AG09319 (cell line): ENCODE measurements at regions not wholly inside any gene's neighbourhood (a gene's known extent, or its start where the extent isn't known, plus 50 kb on each side); places are given as distances from the start of the nearest gene placed in this dataset.

Experiments used
- DNase-seq: peaks from one replicate; pipeline ENCODE4 v3.0.0-alpha.2; 2010; ENCODE audit warnings: low read depth; ENCODE audit errors: extremely low read depth
- CTCF ChIP-seq: IDR thresholded peaks from 2 replicates; pipeline ENCODE4 v1.5.1; 2011; ENCODE audit warnings: low read depth, mild to moderate bottlenecking, inconsistent platforms, low read length, moderate library complexity

- TF ChIP-seq CTCF = no peak
- DNase-seq = no peak
Observed at GRCh38 chr4:131046821-131047220, 1950.9 kb downstream of the C4orf33 start.

DNA sequence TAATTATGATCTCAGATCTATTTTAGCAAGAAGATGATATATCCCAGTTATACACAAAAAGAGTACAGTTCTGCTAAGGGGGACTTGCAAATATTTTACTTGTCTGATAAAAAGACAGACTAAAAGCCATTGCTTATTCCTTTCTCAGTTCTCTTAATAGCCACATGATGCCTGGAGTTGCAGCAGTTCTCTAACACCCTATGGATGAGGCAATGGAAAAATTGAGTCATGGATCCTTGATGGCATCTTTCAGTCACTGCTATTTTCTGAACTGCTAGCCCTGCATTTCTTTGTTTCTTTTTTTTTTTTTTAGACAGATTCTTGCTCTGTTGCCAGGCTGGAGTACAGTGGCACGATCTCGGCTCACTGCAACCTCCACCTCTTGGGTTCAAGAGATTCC is 1956.7 kb downstream of the C4orf33 start:
- no peak for TF ChIP-seq CTCF
- DNase-seq = no peak

DNA sequence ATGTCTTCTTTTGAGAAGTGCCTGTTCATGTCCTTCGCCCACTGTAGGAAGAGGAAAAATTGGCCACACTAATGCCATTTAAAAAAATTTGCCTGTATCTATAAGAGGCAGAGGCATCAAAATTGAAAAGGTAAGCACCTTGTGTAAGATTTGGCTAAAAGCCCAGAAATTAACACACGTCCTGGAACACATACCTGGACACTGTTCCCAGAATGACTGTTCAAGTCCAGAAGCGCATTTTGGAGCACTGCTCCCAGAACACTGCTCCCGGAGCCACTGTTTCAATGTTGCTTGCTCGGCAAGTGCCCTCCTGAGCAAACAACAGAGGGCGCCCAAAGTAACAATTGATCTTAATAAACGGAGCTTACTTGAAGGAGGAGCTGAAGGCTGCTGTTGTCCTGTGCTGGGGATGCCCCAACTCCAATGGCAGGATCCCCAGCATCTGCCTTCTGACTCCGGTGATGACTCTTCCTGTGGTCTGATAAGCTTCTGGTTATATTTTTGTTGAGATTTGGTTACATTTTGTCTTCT is 1958.6 kb downstream of the C4orf33 start:
- no peak for DNase-seq
- no peak for TF ChIP-seq CTCF

DNA sequence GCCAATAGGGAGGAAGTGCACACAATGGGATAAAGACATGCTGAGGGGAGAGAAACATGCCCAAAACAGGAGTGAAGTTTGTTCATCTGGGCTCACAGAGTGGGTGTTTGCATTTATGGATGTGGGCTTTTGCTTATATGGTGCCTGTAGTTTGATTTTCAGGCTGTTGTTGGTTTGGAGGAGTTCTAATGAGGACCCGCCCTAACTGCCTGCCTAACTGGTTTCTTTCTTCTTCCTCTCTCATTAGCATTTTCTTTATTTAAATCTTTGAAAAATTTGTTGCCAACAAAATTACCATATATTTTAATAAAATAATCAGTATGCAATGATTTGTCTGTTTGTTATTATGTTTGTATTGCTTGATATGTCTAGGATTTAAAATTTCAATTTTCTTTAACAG is 1965.8 kb downstream of the C4orf33 start:
- TF ChIP-seq CTCF = no peak
- DNase-seq = no peak

GRCh38 chr4:131063878-131064277 is 1967.9 kb downstream of the C4orf33 start:
- no peak for DNase-seq
- TF ChIP-seq CTCF = no peak

GRCh38 chr4:131081069-131081468 is 1985.1 kb downstream of the C4orf33 start:
- DNase-seq = no peak
- TF ChIP-seq CTCF = no peak

GRCh38 chr4:131084997-131085396 is 1989.0 kb downstream of the C4orf33 start:
- DNase-seq = no peak
- no peak for TF ChIP-seq CTCF
